K562 (cell line): ENCODE measurements at regions not wholly inside any gene's neighbourhood (a gene's known extent, or its start where the extent isn't known, plus 50 kb on each side); places are given as distances from the start of the nearest gene placed in this dataset.

Experiments used
- ATAC-seq: fragments of 200-7000 bp; cut with Tn5 transposase; 3 replicates; pipeline ENCODE4 v1.9.1; 2020; ENCODE audit warnings: moderate library complexity
- BruUV-seq: library from RNA; stranded (reverse); fragments of 400-500 nt; replicated peaks from 2 replicates; lab custom pipeline; 2021; lab: Mats Ljungman, UMichigan
- CTCF ChIA-PET: fragments of 300-600 bp; formaldehyde crosslinking; extraction: SDS; loops from one replicate; lab custom pipeline; 2021; ENCODE audit warnings: low intra/inter-chr PET ratio; lab: Yijun Ruan, JAX
- POLR2A ChIA-PET: fragments of 300-600, 350-650 bp; sonication (Branson Sonifier 250); formaldehyde crosslinking; extraction: SDS; loops from one replicate; lab custom pipeline; 2021; ENCODE audit warnings: antibody characterized with exemption, inconsistent platforms; lab: Yijun Ruan, JAX
- DNase-seq, 4 experiments: peaks; one replicate each; pipeline versions ENCODE4 v3.0.0 to v3.0.0-alpha.2; 2011 to 2018; ENCODE audit warnings: low spot score in 3 of 4, mixed read lengths in 3 of 4; ENCODE audit errors: extremely low read depth in 1 of 4
- FAIRE-seq: peaks from 2 replicates; lab custom pipeline; 2011; peaks lifted over from hg19 to GRCh38; lab: Jason Lieb, UNC
- H2AFZ ChIP-seq: 2 replicates; pipeline ENCODE4 v1.6.0; 2011; ENCODE audit warnings: low read depth, low read length, control low read depth, inconsistent platforms
- H3K27ac ChIP-seq: fragments of 200-600 bp; 3 replicates; pipeline ENCODE4 v1.8.0; 2011; ENCODE audit warnings: low read depth, mild to moderate bottlenecking, control low read depth, inconsistent platforms, low read length, moderate library complexity, mixed read lengths; ENCODE audit errors: extremely low read depth
- H3K27me3 ChIP-seq, 2 experiments: fragments of 300-600 bp in 1 of 2; 2 replicates in 1 of 2; 3 replicates in 1 of 2; pipeline versions ENCODE4 v1.6.0 to v1.8.0; 2011; ENCODE audit warnings: inconsistent platforms in 2 of 2, low read length in 2 of 2, mild to moderate bottlenecking in 1 of 2, mixed read lengths in 1 of 2, moderate library complexity in 1 of 2; ENCODE audit not compliant: control insufficient read depth in 2 of 2, insufficient read depth in 2 of 2
- H3K36me3 ChIP-seq: fragments of 300-600 bp; 3 replicates; pipeline ENCODE4 v1.8.0; 2011; ENCODE audit warnings: mild to moderate bottlenecking, low read length, inconsistent platforms; ENCODE audit not compliant: control insufficient read depth, insufficient read depth
- H3K4me1 ChIP-seq, 2 experiments: fragments of 200-600 bp in 1 of 2; replicated peaks in 1 of 2; 2 replicates in 1 of 2; 3 replicates in 1 of 2; pipeline versions ENCODE4 v1.5.1 to v1.8.0; 2011; ENCODE audit warnings: inconsistent platforms in 2 of 2, low read length in 2 of 2, mild to moderate bottlenecking in 1 of 2, mixed read lengths in 1 of 2, moderate library complexity in 1 of 2; ENCODE audit not compliant: control insufficient read depth in 2 of 2, insufficient read depth in 2 of 2
- H3K4me2 ChIP-seq: 2 replicates; pipeline ENCODE4 v1.6.1; 2011; ENCODE audit warnings: low read length, control low read depth, inconsistent platforms, mixed read lengths; ENCODE audit not compliant: insufficient read depth
- H3K4me3 ChIP-seq: fragments of 200-600 bp; sonication (generic), shearing (Covaris generic); 2 replicates; pipeline ENCODE4 v1.5.1; 2016; ENCODE audit warnings: control low read depth, inconsistent platforms
- H3K79me2 ChIP-seq: fragments of 200-600 bp; 3 replicates; pipeline ENCODE4 v1.8.0; 2011; ENCODE audit warnings: low read length, inconsistent platforms; ENCODE audit not compliant: control insufficient read depth, insufficient read depth
- H3K9ac ChIP-seq, 2 experiments: 2 replicates each; pipeline versions ENCODE4 v1.6.0 to v1.6.1; 2011; ENCODE audit warnings: low read depth in 2 of 2, low read length in 2 of 2, control low read depth in 1 of 2, inconsistent platforms in 1 of 2, mild to moderate bottlenecking in 1 of 2, mixed read lengths in 1 of 2; ENCODE audit not compliant: insufficient read depth in 1 of 2
- H3K9me1 ChIP-seq: one replicate; pipeline ENCODE4 v1.6.0; 2011; ENCODE audit warnings: inconsistent platforms, mild to moderate bottlenecking, low read length, moderate library complexity; ENCODE audit not compliant: control insufficient read depth, insufficient read depth
- H3K9me3 ChIP-seq: replicated peaks from 2 replicates; pipeline ENCODE4 v1.5.1; 2011; ENCODE audit warnings: low read depth, low read length, inconsistent platforms; ENCODE audit not compliant: control insufficient read depth, insufficient read depth
- H4K20me1 ChIP-seq: replicated peaks from 2 replicates; pipeline ENCODE4 v1.6.1; 2011; ENCODE audit warnings: low read length, inconsistent platforms, mixed read lengths; ENCODE audit not compliant: control insufficient read depth, insufficient read depth
- CEBPB ChIP-seq: fragments of 450-650 bp; IDR thresholded peaks from 2 replicates; pipeline ENCODE4 v1.6.1; 2016; ENCODE audit warnings: missing genetic modification characterization, missing compliant biosample characterization
- CHD7 ChIP-seq: fragments of 200-600 bp; sonication (generic); IDR thresholded peaks from one replicate; pipeline ENCODE4 v1.6.1; 2012; ENCODE audit warnings: mild to moderate bottlenecking, low read depth, low read length, inconsistent platforms
- DDX20 ChIP-seq: fragments of 450-650 bp; IDR thresholded peaks from 2 replicates; pipeline ENCODE4 v1.6.1; 2016; ENCODE audit warnings: missing genetic modification characterization, low read depth, mild to moderate bottlenecking, missing compliant biosample characterization, moderate library complexity
- ELF1 ChIP-seq: fragments of 200-800 bp; sonication (Bioruptor generic); IDR thresholded peaks from 2 replicates; pipeline ENCODE4 v1.6.1; 2016; ENCODE audit warnings: missing genetic modification characterization, missing compliant biosample characterization
- SAFB ChIP-seq: fragments of 200-400 bp; formaldehyde crosslinking; IDR thresholded peaks from 2 replicates; pipeline ENCODE4 v1.6.1; 2017; ENCODE audit warnings: low read depth, low read length, borderline replicate concordance
- SLC30A9 ChIP-seq: fragments of 250-450 bp; sonication (Bioruptor Pico); IDR thresholded peaks from 2 replicates; pipeline ENCODE4 v1.8.0; 2022; ENCODE audit warnings: mild to moderate bottlenecking, moderate library complexity
- U2AF1 ChIP-seq: fragments of 200-400 bp; formaldehyde crosslinking; optimal IDR thresholded peaks from 2 replicates; pipeline ENCODE3; 2017; ENCODE audit warnings: mild to moderate bottlenecking, low read depth, low read length, moderate library complexity
- ZNF347 ChIP-seq: fragments of 450-650 bp; formaldehyde crosslinking; IDR thresholded peaks from 2 replicates; pipeline ENCODE4 v1.4.0; 2020; ENCODE audit warnings: low read depth, mild to moderate bottlenecking, moderate library complexity
- WGBS: fragments of 100-300 bp; shearing (Covaris generic); methylation state at CpG from one replicate; pipeline ENCODE4 v1.1.6; 2016; ENCODE audit warnings: low coverage, mixed read lengths; ENCODE audit not compliant: insufficient coverage; ENCODE audit errors: missing lambda C conversion rate; 5-methylcytosine and 5-hydroxymethylcytosine counted together
- in situ Hi-C: fragments of 300-500 bp; cut with MboI; formaldehyde crosslinking; loops from 4 replicates; pipeline ENCODE4 v1.15.0; 2018; ENCODE audit warnings: inconsistent platforms, mixed read lengths
- intact Hi-C: fragments of 100-400 bp; cut with micrococcal nuclease; formaldehyde crosslinking; loops from 2 replicates; pipeline ENCODE4 v1.14.2; 2022
- TF ChIP-seq, protein P1 (sequence below): fragments of 450-650 bp; IDR thresholded peaks from 2 replicates; pipeline ENCODE4 v1.6.1; 2017; ENCODE audit warnings: antibody characterized with exemption

DNA sequence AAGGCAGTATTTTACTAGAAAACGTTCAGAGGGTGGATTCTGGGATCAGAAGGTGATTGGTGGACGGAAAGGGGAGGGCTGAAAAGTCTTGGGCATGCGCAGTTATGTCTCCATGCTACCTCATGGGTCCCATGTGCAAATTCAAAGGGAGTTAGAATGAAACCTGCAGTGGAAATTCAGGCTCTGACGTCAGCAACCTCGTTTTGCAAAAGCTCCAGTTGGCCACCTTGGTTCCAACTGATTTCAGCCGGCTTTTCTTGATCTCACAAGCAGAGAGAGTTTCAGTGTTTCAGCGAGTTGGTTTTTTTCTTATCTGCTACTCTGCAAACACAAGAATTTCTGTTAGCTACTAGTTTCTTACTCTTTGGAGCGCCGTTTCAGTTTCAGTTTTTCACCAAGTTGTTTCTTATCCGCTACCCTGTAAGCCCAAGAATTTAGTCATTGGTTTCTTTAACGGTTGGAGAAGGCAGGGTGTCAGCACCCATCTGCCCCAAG is 69.8 kb upstream of the PGBD5 start:
- in situ Hi-C loops (no loop called here), intact Hi-C loops (no loop called here)
- Histone ChIP-seq H2AFZ (peak overlapping the region; percentile 15; the same call in 1 of the 2 replicates), H3K4me3 (no peak overlapping the region), H3K9ac (no peak overlapping the region), H3K79me2 (no peaks in the 10 kb centered on the region), H3K4me1 (no peaks in the 10 kb centered on the region), H4K20me1 (no peaks in the 10 kb centered on the region), H3K36me3 (no peaks in the 10 kb centered on the region), H3K27ac (no peak overlapping the region), H3K4me2 (no peak overlapping the region), H3K9me3 (no peaks in the 10 kb centered on the region), H3K9me1 (no peaks in the 10 kb centered on the region), H3K27me3 (peaks cover 0 to 12% of the 10 kb centered on the region in 2 experiments; a peak in 3 of 5 replicates)
- peak; percentile 70 for ATAC-seq
- POLR2A ChIA-PET: no interaction called here
- no TSS peak for BruUV-seq
- no peak for FAIRE-seq
- WGBS: under 1% methylated on average over 11 of the region's 11 CpGs
- CTCF ChIA-PET: no interaction called here
- DNase-seq: peak; percentile 32 to 72 (median 56)
- TF ChIP-seq SAFB (no peak), U2AF1 (no peak), SLC30A9 (no peak), CHD7 (no peak), DDX20 (tag) (no peak), ELF1 (tag) (no peak), ZNF347 (CRISPR knock-in tag) (no peak), CEBPB (tag) (no peak)
- TF ChIP-seq, protein P1, sequence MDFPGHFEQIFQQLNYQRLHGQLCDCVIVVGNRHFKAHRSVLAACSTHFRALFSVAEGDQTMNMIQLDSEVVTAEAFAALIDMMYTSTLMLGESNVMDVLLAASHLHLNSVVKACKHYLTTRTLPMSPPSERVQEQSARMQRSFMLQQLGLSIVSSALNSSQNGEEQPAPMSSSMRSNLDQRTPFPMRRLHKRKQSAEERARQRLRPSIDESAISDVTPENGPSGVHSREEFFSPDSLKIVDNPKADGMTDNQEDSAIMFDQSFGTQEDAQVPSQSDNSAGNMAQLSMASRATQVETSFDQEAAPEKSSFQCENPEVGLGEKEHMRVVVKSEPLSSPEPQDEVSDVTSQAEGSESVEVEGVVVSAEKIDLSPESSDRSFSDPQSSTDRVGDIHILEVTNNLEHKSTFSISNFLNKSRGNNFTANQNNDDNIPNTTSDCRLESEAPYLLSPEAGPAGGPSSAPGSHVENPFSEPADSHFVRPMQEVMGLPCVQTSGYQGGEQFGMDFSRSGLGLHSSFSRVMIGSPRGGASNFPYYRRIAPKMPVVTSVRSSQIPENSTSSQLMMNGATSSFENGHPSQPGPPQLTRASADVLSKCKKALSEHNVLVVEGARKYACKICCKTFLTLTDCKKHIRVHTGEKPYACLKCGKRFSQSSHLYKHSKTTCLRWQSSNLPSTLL: no peak
